Memory B cell (primary cell): ENCODE measurements at regions not wholly inside any gene's neighbourhood (a gene's known extent, or its start where the extent isn't known, plus 50 kb on each side); places are given as distances from the start of the nearest gene placed in this dataset.

Experiments used
- ATAC-seq: fragments of 150-1000 bp; cut with Tn5 transposase; 2 replicates; pipeline ENCODE4 v1.10.0; 2021; ENCODE audit warnings: low read depth, mild to moderate bottlenecking, moderate library complexity
- DNase-seq, 2 donors: peaks; one replicate each; pipeline ENCODE4 v3.0.0; 2022; ENCODE audit warnings: low spot score in 2 of 2
- H3K27ac Mint-ChIP-seq: one replicate; pipeline ENCODE4 v1.8.0; 2022; ENCODE audit warnings: mild to moderate bottlenecking, moderate library complexity, mixed read lengths
- H3K27me3 Mint-ChIP-seq: one replicate; pipeline ENCODE4 v1.8.0; 2022; ENCODE audit warnings: mixed read lengths
- H3K36me3 Mint-ChIP-seq: one replicate; pipeline ENCODE4 v1.8.0; 2022; ENCODE audit warnings: mild to moderate bottlenecking, mixed read lengths
- H3K4me1 Mint-ChIP-seq: one replicate; pipeline ENCODE4 v1.8.0; 2022; ENCODE audit warnings: mixed read lengths
- H3K4me3 Mint-ChIP-seq: one replicate; pipeline ENCODE4 v1.8.0; 2022; ENCODE audit warnings: mild to moderate bottlenecking, moderate library complexity, mixed read lengths
- H3K9me3 Mint-ChIP-seq: one replicate; pipeline ENCODE4 v1.8.0; 2022; ENCODE audit warnings: mixed read lengths

- H3K9me3 Mint-ChIP-seq, result peaks cover 4% of the 10 kb centered on the region
- ATAC-seq, result no peak
- H3K27ac Mint-ChIP-seq, result no peak overlapping the region
- no peaks in the 10 kb centered on the region for H3K4me1 Mint-ChIP-seq
- DNase-seq, result no peak
- no peak overlapping the region for H3K4me3 Mint-ChIP-seq
- H3K27me3 Mint-ChIP-seq, result no peaks in the 10 kb centered on the region
- H3K36me3 Mint-ChIP-seq, result no peaks in the 10 kb centered on the region
These were observed 158.8 kb upstream of the GPR149 start for GRCh38 chr3:154588831-154589230.

DNA sequence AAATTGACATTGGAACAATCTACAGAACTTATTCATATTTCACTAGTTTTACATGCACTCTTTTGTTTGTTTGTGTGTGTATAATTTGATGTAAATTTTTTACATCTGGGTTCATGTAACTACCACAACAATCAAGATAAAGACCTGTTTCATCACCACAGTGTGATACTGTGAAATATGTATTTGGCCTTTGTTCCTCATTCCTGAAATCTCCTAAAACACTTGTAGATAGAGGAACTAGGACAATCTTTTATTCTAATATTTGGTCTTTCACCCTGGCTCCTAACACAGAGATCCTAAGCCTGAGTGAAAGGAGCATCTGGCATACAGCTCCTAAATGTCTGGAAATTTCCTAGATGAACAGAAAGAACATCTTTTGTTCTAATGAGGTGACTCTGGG is 155.0 kb upstream of the GPR149 start:
- Mint-ChIP-seq H3K27me3 (no peaks in the 10 kb centered on the region), H3K4me1 (no peaks in the 10 kb centered on the region), H3K9me3 (peaks cover 4% of the 10 kb centered on the region), H3K36me3 (no peaks in the 10 kb centered on the region), H3K4me3 (no peak overlapping the region), H3K27ac (no peak overlapping the region)
- ATAC-seq, result no peak
- no peak for DNase-seq

GRCh38 chr3:154584041-154584440 is 154.1 kb upstream of the GPR149 start:
- H3K27ac Mint-ChIP-seq, result no peak overlapping the region
- DNase-seq (no peak), ATAC-seq (no peak)
- H3K36me3 Mint-ChIP-seq, result no peaks in the 10 kb centered on the region
- H3K9me3 Mint-ChIP-seq, result peaks cover 5% of the 10 kb centered on the region
- H3K4me1 Mint-ChIP-seq, result no peaks in the 10 kb centered on the region
- no peaks in the 10 kb centered on the region for H3K27me3 Mint-ChIP-seq
- no peak overlapping the region for H3K4me3 Mint-ChIP-seq

DNA sequence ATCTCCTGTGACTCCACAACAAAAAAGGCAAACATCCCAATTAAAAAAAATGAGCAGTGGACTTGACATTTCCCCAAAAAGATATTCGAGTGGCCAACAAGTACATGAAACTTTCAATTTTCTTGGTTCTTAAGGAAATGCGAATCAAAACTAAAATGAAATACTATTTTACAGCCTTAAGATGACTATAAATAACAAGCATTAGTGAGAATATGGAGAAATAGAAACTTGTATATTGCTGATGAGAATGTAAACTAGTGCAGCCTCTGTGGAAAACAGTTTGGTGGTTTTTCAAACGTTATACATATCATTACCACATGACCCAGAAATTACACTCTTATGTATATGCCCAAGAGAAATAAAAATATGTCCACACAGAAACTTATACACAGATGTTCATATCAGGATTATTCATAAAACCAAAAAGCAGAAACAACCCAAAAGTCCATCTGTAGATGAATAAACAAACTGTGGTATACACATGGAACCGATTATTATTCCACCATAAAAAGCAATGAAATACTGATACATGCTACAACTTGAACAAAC is 153.2 kb upstream of the GPR149 start:
- no peaks in the 10 kb centered on the region for H3K4me1 Mint-ChIP-seq
- ATAC-seq (no peak), DNase-seq (no peak)
- no peak overlapping the region for H3K4me3 Mint-ChIP-seq
- H3K27me3 Mint-ChIP-seq, result no peaks in the 10 kb centered on the region
- H3K27ac Mint-ChIP-seq, result no peak overlapping the region
- no peaks in the 10 kb centered on the region for H3K36me3 Mint-ChIP-seq
- H3K9me3 Mint-ChIP-seq, result peaks cover 9% of the 10 kb centered on the region

- no peak overlapping the region for H3K4me3 Mint-ChIP-seq
- ATAC-seq (no peak), DNase-seq (no peak)
- no peaks in the 10 kb centered on the region for H3K36me3 Mint-ChIP-seq
- peaks cover 9% of the 10 kb centered on the region for H3K9me3 Mint-ChIP-seq
- H3K27me3 Mint-ChIP-seq, result no peaks in the 10 kb centered on the region
- no peaks in the 10 kb centered on the region for H3K4me1 Mint-ChIP-seq
- H3K27ac Mint-ChIP-seq, result no peak overlapping the region
These were observed 152.5 kb upstream of the GPR149 start for GRCh38 chr3:154582501-154582900.

DNA sequence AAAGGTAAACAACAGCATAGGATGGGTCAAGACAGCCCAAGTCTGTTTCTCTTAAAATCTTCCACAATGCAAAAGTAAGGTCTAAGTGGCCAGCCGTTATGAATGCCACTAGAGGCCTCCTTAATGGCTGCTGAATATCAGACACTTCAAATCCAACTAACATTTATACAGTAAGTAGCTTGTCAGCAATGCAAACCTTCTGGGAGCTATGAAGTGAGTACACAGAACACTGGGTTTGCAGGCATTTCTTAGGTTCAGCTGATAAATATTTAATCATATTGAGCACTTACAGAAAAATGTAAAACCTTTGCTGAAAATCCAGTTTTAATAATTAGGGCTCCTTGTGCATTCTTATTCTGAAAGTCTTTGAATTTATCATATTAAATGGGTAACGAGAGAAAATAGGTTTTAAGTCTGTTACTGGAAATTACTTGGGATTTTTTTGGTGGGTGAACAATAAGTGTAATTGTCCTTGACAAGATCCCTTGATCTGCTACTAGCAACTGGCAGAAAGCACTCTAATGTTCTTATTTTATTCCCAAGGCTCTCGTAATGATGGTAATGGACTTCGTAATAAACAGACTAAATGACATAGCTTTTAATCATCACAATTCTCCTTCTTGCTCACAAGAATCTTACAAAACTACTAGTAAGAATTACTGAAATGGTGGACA is 141.7 kb upstream of the GPR149 start:
- H3K4me3 Mint-ChIP-seq, result no peak overlapping the region
- no peaks in the 10 kb centered on the region for H3K27me3 Mint-ChIP-seq
- H3K9me3 Mint-ChIP-seq, result peaks cover 8% of the 10 kb centered on the region
- H3K27ac Mint-ChIP-seq, result no peak overlapping the region
- DNase-seq (no peak), ATAC-seq (no peak)
- no peaks in the 10 kb centered on the region for H3K4me1 Mint-ChIP-seq
- H3K36me3 Mint-ChIP-seq, result no peaks in the 10 kb centered on the region

GRCh38 chr3:154568064-154568463 is 138.1 kb upstream of the GPR149 start:
- Mint-ChIP-seq H3K4me3 (no peak overlapping the region), H3K36me3 (no peaks in the 10 kb centered on the region), H3K27ac (no peak overlapping the region), H3K27me3 (peaks cover 2% of the 10 kb centered on the region), H3K9me3 (no peaks in the 10 kb centered on the region), H3K4me1 (no peaks in the 10 kb centered on the region)
- ATAC-seq (no peak), DNase-seq (no peak)

- Mint-ChIP-seq H3K4me1 (no peaks in the 10 kb centered on the region), H3K27ac (no peak overlapping the region)
- ATAC-seq, result no peak
These were observed 129.6 kb upstream of the GPR149 start for GRCh38 chr3:154559623-154560022.

GRCh38 chr3:154552338-154552737 is 122.3 kb upstream of the GPR149 start:
- H3K27ac Mint-ChIP-seq, result no peak overlapping the region
- H3K9me3 Mint-ChIP-seq, result no peaks in the 10 kb centered on the region
- H3K36me3 Mint-ChIP-seq, result no peaks in the 10 kb centered on the region
- H3K4me1 Mint-ChIP-seq, result no peaks in the 10 kb centered on the region
- DNase-seq (no peak), ATAC-seq (no peak)
- H3K27me3 Mint-ChIP-seq, result no peaks in the 10 kb centered on the region
- H3K4me3 Mint-ChIP-seq, result no peak overlapping the region

More at GRCh38 chr3:154559623-154560022, 129.6 kb upstream of the GPR149 start:
- H3K9me3 Mint-ChIP-seq, result no peaks in the 10 kb centered on the region
- H3K27me3 Mint-ChIP-seq, result peaks cover 2% of the 10 kb centered on the region
- H3K4me3 Mint-ChIP-seq, result no peak overlapping the region
- DNase-seq, result no peak
- H3K36me3 Mint-ChIP-seq, result no peaks in the 10 kb centered on the region

- Mint-ChIP-seq H3K4me3 (no peak overlapping the region), H3K27me3 (no peaks in the 10 kb centered on the region), H3K36me3 (no peaks in the 10 kb centered on the region), H3K4me1 (no peaks in the 10 kb centered on the region), H3K27ac (no peak overlapping the region), H3K9me3 (no peaks in the 10 kb centered on the region)
- ATAC-seq (no peak), DNase-seq (no peak)
These were observed 119.4 kb upstream of the GPR149 start for GRCh38 chr3:154549391-154549790.

GRCh38 chr3:154548341-154548740 is 118.4 kb upstream of the GPR149 start:
- H3K4me3 Mint-ChIP-seq, result no peak overlapping the region
- no peak overlapping the region for H3K27ac Mint-ChIP-seq
- H3K9me3 Mint-ChIP-seq, result no peaks in the 10 kb centered on the region
- DNase-seq, result no peak
- H3K36me3 Mint-ChIP-seq, result no peaks in the 10 kb centered on the region
- no peaks in the 10 kb centered on the region for H3K27me3 Mint-ChIP-seq
- H3K4me1 Mint-ChIP-seq, result no peaks in the 10 kb centered on the region
- ATAC-seq, result no peak

GRCh38 chr3:154542837-154543236 is 112.8 kb upstream of the GPR149 start:
- no peak for DNase-seq
- Mint-ChIP-seq H3K36me3 (no peaks in the 10 kb centered on the region), H3K27me3 (peaks cover 1% of the 10 kb centered on the region), H3K27ac (no peak overlapping the region), H3K4me1 (no peaks in the 10 kb centered on the region), H3K9me3 (peaks cover 1% of the 10 kb centered on the region), H3K4me3 (no peak overlapping the region)
- no peak for ATAC-seq

DNA sequence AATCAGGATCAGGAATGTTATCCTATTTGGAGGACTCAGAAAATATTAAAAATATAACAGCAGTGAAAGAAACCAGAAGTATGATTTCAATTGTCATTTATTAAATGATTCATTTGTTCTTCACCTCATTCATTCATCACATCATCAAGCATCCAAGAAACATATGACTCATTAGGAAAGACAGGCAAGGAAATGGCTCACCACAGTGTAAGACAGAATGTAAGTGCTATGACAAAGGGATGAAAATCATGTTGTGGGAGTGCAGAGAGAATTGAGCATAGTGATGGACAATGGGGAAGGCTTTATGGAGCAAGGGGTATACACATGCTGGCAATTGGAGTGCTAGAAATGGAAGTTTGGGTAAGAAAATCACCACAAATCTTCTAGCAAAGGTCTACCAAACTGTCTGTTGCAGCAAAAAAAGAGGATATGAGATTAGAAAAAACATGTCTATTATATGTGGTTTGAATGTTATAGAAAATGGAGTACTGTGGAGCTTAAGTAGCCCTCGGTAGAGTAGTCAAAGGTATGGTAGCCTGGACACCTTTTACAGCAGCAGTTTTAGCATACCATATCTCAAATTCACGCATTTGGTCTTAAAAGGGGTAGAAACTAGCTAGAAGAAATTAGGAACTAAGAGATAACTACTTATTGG is 111.1 kb upstream of the GPR149 start:
- DNase-seq (no peak), ATAC-seq (no peak)

GRCh38 chr3:154538566-154539360 is 108.8 kb upstream of the GPR149 start:
- Mint-ChIP-seq H3K27ac (no peak overlapping the region), H3K27me3 (peaks cover 1% of the 10 kb centered on the region), H3K4me1 (no peaks in the 10 kb centered on the region), H3K9me3 (peaks cover 9% of the 10 kb centered on the region), H3K4me3 (no peak overlapping the region), H3K36me3 (peaks cover 2% of the 10 kb centered on the region)
- ATAC-seq (no peak), DNase-seq (no peak)

More for the DNA sequence above, 111.1 kb upstream of the GPR149 start:
- Mint-ChIP-seq H3K9me3 (peaks cover 2% of the 10 kb centered on the region), H3K36me3 (no peaks in the 10 kb centered on the region), H3K27ac (no peak overlapping the region), H3K27me3 (peaks cover 1% of the 10 kb centered on the region), H3K4me1 (no peaks in the 10 kb centered on the region), H3K4me3 (no peak overlapping the region)
